ENCODE measurements at regions not wholly inside any gene's neighbourhood (a gene's known extent, or its start where the extent isn't known, plus 50 kb on each side); places are given as distances from the start of the nearest gene placed in this dataset.

- TF ChIP-seq CTCF (IDR thresholded peaks at IDR 0.05), result no peak
- no peak for TF ChIP-seq POLR2AphosphoS5 (IDR thresholded peaks at IDR 0.05; ENCODE audit: low read depth, low read length)
Observed at GRCh38 chr6:21961226-21961625, 335.6 kb downstream of the PRL start.
